Heart left ventricle (tissue), 16 donors: ENCODE measurements at regions not wholly inside any gene's neighbourhood (a gene's known extent, or its start where the extent isn't known, plus 50 kb on each side); places are given as distances from the start of the nearest gene placed in this dataset.

Experiments
- ATAC-seq, 4 donors: fragments of 200-7000 bp; cut with Tn5 transposase; one replicate each; pipeline ENCODE4 v1.9.1; 2020 to 2022; ENCODE audit warnings: moderate library complexity in 4 of 4, mild to moderate bottlenecking in 3 of 4, moderate number of reproducible peaks in 1 of 4
- DNase-seq, 5 donors: peaks; one replicate each; pipeline ENCODE4 v3.0.0-alpha.2; 2020
- H3K27ac ChIP-seq, 12 donors: fragments of 200-600 bp; sonication (generic) in 4 of 12; one replicate each; pipeline versions ENCODE4 v1.5.0 to v1.8.0; 2016 to 2022; ENCODE audit warnings: mild to moderate bottlenecking in 2 of 12
- H3K27me3 ChIP-seq, 9 donors: fragments of 200-600 bp; sonication (generic) in 2 of 9; one replicate each; pipeline versions ENCODE4 v1.5.1 to v1.8.0; 2016 to 2022; ENCODE audit warnings: mild to moderate bottlenecking in 3 of 9
- H3K36me3 ChIP-seq, 9 donors: fragments of 200-600 bp; sonication (generic) in 2 of 9; one replicate each; pipeline versions ENCODE4 v1.5.0 to v1.8.0; 2018 to 2022; ENCODE audit warnings: mild to moderate bottlenecking in 2 of 9
- H3K4me1 ChIP-seq, 12 donors: fragments of 200-600 bp; sonication (generic) in 4 of 12; one replicate each; pipeline versions ENCODE4 v1.5.0 to v1.8.0; 2016 to 2022; ENCODE audit warnings: mild to moderate bottlenecking in 3 of 12
- H3K4me3 ChIP-seq, 12 donors: fragments of 200-600 bp; sonication (generic) in 4 of 12; one replicate each; pipeline versions ENCODE4 v1.5.0 to v1.8.0; 2017 to 2022; ENCODE audit warnings: mild to moderate bottlenecking in 9 of 12, moderate library complexity in 4 of 12
- H3K9me3 ChIP-seq, 12 donors: fragments of 200-600 bp; sonication (generic) in 4 of 12; one replicate each; pipeline versions ENCODE4 v1.5.0 to v1.8.0; 2016 to 2022; ENCODE audit warnings: mild to moderate bottlenecking in 1 of 12
- CTCF ChIP-seq, 12 donors: fragments of 200-600 bp; sonication (generic) in 4 of 12; IDR thresholded peaks; one replicate each; pipeline versions ENCODE4 v1.5.0 to v1.8.0; 2018 to 2022; ENCODE audit warnings: antibody characterized with exemption in 12 of 12, mild to moderate bottlenecking in 5 of 12
- POLR2A ChIP-seq, 2 donors: fragments of 450-650 bp; IDR thresholded peaks; one replicate each; pipeline ENCODE4 v1.6.1; 2017; ENCODE audit warnings: antibody characterized with exemption in 2 of 2, mild to moderate bottlenecking in 2 of 2, moderate library complexity in 2 of 2
- WGBS, 4 donors: extraction: QIAGEN DNeasy Blood & Tissue Kit in 2 of 4; methylation state at CpG; one replicate each; pipeline versions ENCODE4 v1.1.5 to v1.1.7; 2013 to 2018; 5-methylcytosine and 5-hydroxymethylcytosine counted together
- intact Hi-C, 10 donors: fragments of 100-400 bp; cut with DNase I; formaldehyde crosslinking; loops; one replicate each; pipeline versions ENCODE4 v1.11.1 to v1.14.2; 2022
- donor health status: ischemic (EF 13 %, LVEDD 7.1; RV severe dilation, severe dysfunction).
- donor health status: healthy with polysubstance abuse.
- donor health status: DM: no; HTN: yes; CAD: no.
- donor health status: DM: no; HTN: no; CAD: no.
- donor health status: ischemic (EF 25% LVEDD 6.9; RV normal size, moderate dysfunction).
- donor health status: ischemic (EF 25% LVEDD 5.7; RV mildly dilated, moderate dysfunction).
- donor health status: healthy.
- donor health status: DM: yes; HTN: yes; CAD: no.
- donor health status: ischemic (EF 35%, LVEDD 5.7; RV mildly dilated, moderate dysfunction).
- donor health status: nonischemic (EF 11% LVEDD 7.7; RV severe dilation, severe dysfunction).
- donor health status: DM: yes; HTN: yes; CAD: no.
- donor health status: PGD.
- donor health status: ischemic (EF 29% LVEDD 5.4; RV normal size, mild dysfunction).
- donor health status: nonischemic (EF 23%, LVEDD 6.1; RV moderate dilation, normal function).

- TF ChIP-seq POLR2A (IDR thresholded peaks at IDR 0.05) (no peak), CTCF (IDR thresholded peaks at IDR 0.05) (no peak)
- no peak overlapping the region for H3K4me3 ChIP-seq
- intact Hi-C loops, result no loop called here
- H3K36me3 ChIP-seq, result no peaks in the 10 kb centered on the region
- H3K9me3 ChIP-seq, result peaks cover 0 to 6% (median 0%) of the 10 kb centered on the region in 12 donors
- DNase-seq (no peak), ATAC-seq (no peak)
- 93 to 100% (median 96%) methylated on average over 2 to 4 of the region's 4 CpGs for WGBS, 4 donors
- H3K27ac ChIP-seq, result no peak overlapping the region
- no peaks in the 10 kb centered on the region for H3K4me1 ChIP-seq
- H3K27me3 ChIP-seq, result peaks cover 0 to 51% (median 5%) of the 10 kb centered on the region in 9 donors
Measured at GRCh38 chr18:47737956-47738355, 192.5 kb downstream of the SMAD2 start.

- H3K27ac ChIP-seq, result no peak overlapping the region
- no peaks in the 10 kb centered on the region for H3K4me1 ChIP-seq
- TF ChIP-seq CTCF (IDR thresholded peaks at IDR 0.05) (no peak), POLR2A (IDR thresholded peaks at IDR 0.05) (no peak)
- peaks cover 0 to 58% (median 5%) of the 10 kb centered on the region in 9 donors for H3K27me3 ChIP-seq
- peaks cover 0 to 6% (median 0%) of the 10 kb centered on the region in 12 donors for H3K9me3 ChIP-seq
- H3K4me3 ChIP-seq, result no peak overlapping the region
- no peaks in the 10 kb centered on the region for H3K36me3 ChIP-seq
- ATAC-seq (no peak), DNase-seq (no peak)
- intact Hi-C loops, result no loop called here
- WGBS, 4 donors, result 83 to 89% (median 86%) methylated on average over 12 of the region's 12 CpGs
Measured at GRCh38 chr18:47737198-47737830, 193.1 kb downstream of the SMAD2 start.

- WGBS, 4 donors, result 63 to 67% (median 63%) methylated on average over 5 of the region's 5 CpGs
- Histone ChIP-seq H3K9me3 (peaks cover 0 to 6% (median 0%) of the 10 kb centered on the region in 12 donors), H3K36me3 (no peaks in the 10 kb centered on the region), H3K27me3 (peaks cover 0 to 63% (median 5%) of the 10 kb centered on the region in 9 donors), H3K4me1 (no peaks in the 10 kb centered on the region), H3K4me3 (no peak overlapping the region), H3K27ac (no peak overlapping the region)
- intact Hi-C loops, result no loop called here
- DNase-seq, result no peak
- ATAC-seq, result no peak
- no peak for TF ChIP-seq POLR2A (IDR thresholded peaks at IDR 0.05)
- no peak for TF ChIP-seq CTCF (IDR thresholded peaks at IDR 0.05)
Measured at GRCh38 chr18:47736376-47737140, 193.9 kb downstream of the SMAD2 start.

GRCh38 chr18:47735041-47735702, 195.3 kb downstream of the SMAD2 start:
- 72 to 80% (median 75%) methylated on average over 8 of the region's 8 CpGs for WGBS, 4 donors
- no peak overlapping the region for H3K27ac ChIP-seq
- TF ChIP-seq POLR2A (IDR thresholded peaks at IDR 0.05) (no peak), CTCF (IDR thresholded peaks at IDR 0.05) (no peak)
- intact Hi-C loops, result no loop called here
- ATAC-seq (no peak), DNase-seq (no peak)
- H3K36me3 ChIP-seq, result no peaks in the 10 kb centered on the region
- H3K27me3 ChIP-seq, result peaks cover 0 to 71% (median 5%) of the 10 kb centered on the region in 9 donors
- H3K4me3 ChIP-seq, result no peak overlapping the region
- H3K4me1 ChIP-seq, result no peaks in the 10 kb centered on the region
- H3K9me3 ChIP-seq, result peaks cover 0 to 6% (median 0%) of the 10 kb centered on the region in 12 donors
